ENCODE measurements at regions not wholly inside any gene's neighbourhood (a gene's known extent, or its start where the extent isn't known, plus 50 kb on each side); places are given as distances from the start of the nearest gene placed in this dataset.

- no peak for TF ChIP-seq POLR2A (IDR thresholded peaks at IDR 0.05)
- TF ChIP-seq CTCF (IDR thresholded peaks at IDR 0.05) = no peak
Observed at GRCh38 chr2:2734308-2734707, 403.2 kb upstream of the MYT1L start.

Data from right lobe of liver (tissue), 4 donors.